ENCODE measurements at regions not wholly inside any gene's neighbourhood (a gene's known extent, or its start where the extent isn't known, plus 50 kb on each side); places are given as distances from the start of the nearest gene placed in this dataset.

DNA sequence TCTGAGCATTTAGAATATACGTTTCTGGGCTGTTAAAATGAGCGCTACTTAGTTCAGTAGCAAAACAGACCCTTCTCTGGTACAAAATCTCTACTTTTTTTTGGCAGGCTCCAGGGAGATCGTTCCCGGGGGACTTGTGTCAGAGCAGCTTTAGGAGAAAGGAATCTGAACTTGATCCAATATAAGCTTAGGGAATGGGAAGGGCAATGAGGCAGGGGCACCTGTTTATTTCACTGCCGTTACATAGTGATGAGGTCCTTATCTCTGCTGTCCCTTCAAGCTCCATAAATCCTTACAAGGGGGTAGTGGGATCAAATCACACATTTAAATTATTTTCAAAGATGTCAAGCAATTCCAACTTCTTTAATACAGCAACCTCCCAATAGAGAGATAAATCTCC, 128.7 kb upstream of the BNIP2 start:
- TF ChIP-seq, protein P1, sequence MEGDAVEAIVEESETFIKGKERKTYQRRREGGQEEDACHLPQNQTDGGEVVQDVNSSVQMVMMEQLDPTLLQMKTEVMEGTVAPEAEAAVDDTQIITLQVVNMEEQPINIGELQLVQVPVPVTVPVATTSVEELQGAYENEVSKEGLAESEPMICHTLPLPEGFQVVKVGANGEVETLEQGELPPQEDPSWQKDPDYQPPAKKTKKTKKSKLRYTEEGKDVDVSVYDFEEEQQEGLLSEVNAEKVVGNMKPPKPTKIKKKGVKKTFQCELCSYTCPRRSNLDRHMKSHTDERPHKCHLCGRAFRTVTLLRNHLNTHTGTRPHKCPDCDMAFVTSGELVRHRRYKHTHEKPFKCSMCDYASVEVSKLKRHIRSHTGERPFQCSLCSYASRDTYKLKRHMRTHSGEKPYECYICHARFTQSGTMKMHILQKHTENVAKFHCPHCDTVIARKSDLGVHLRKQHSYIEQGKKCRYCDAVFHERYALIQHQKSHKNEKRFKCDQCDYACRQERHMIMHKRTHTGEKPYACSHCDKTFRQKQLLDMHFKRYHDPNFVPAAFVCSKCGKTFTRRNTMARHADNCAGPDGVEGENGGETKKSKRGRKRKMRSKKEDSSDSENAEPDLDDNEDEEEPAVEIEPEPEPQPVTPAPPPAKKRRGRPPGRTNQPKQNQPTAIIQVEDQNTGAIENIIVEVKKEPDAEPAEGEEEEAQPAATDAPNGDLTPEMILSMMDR (IDR thresholded peaks at IDR 0.05), result no peak
- no peak for TF ChIP-seq POLR2A (IDR thresholded peaks at IDR 0.05)

Data from tibial nerve (tissue), 3 donors.